B cell (primary cell): ENCODE measurements at regions not wholly inside any gene's neighbourhood (a gene's known extent, or its start where the extent isn't known, plus 50 kb on each side); places are given as distances from the start of the nearest gene placed in this dataset.

Experiments used
- EZH2 ChIP-seq: IDR thresholded peaks from 2 replicates; pipeline ENCODE4 v1.6.1; 2012; ENCODE audit warnings: borderline replicate concordance, low read depth, mild to moderate bottlenecking, moderate library complexity, low read length; ENCODE audit not compliant: insufficient read depth, poor library complexity, severe bottlenecking
- TF ChIP-seq, protein P1 (sequence below): fragments of 200-600 bp; IDR thresholded peaks from one replicate; pipeline ENCODE4 v1.8.0; 2022; ENCODE audit warnings: antibody characterized with exemption, mild to moderate bottlenecking

- TF ChIP-seq, protein P1, sequence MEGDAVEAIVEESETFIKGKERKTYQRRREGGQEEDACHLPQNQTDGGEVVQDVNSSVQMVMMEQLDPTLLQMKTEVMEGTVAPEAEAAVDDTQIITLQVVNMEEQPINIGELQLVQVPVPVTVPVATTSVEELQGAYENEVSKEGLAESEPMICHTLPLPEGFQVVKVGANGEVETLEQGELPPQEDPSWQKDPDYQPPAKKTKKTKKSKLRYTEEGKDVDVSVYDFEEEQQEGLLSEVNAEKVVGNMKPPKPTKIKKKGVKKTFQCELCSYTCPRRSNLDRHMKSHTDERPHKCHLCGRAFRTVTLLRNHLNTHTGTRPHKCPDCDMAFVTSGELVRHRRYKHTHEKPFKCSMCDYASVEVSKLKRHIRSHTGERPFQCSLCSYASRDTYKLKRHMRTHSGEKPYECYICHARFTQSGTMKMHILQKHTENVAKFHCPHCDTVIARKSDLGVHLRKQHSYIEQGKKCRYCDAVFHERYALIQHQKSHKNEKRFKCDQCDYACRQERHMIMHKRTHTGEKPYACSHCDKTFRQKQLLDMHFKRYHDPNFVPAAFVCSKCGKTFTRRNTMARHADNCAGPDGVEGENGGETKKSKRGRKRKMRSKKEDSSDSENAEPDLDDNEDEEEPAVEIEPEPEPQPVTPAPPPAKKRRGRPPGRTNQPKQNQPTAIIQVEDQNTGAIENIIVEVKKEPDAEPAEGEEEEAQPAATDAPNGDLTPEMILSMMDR: no peak
- no peak for TF ChIP-seq EZH2
Measured at GRCh38 chr5:117638581-117638980, 1064.0 kb upstream of the SEMA6A start.
